Right renal pelvis (tissue), 4 donors: ENCODE measurements at regions not wholly inside any gene's neighbourhood (a gene's known extent, or its start where the extent isn't known, plus 50 kb on each side); places are given as distances from the start of the nearest gene placed in this dataset.
"Not testable (repeated sequence)": the region's sequence is repeated elsewhere in the genome, so short reads cannot be mapped to it uniquely, and the experiment has no call there.

ENCODE experiments used
- DNase-seq, 4 donors: peaks; one replicate each; pipeline ENCODE4 v3.0.0-alpha.2; 2013; ENCODE audit warnings: low read depth in 4 of 4, low spot score in 3 of 4, missing footprints in 1 of 4

DNA sequence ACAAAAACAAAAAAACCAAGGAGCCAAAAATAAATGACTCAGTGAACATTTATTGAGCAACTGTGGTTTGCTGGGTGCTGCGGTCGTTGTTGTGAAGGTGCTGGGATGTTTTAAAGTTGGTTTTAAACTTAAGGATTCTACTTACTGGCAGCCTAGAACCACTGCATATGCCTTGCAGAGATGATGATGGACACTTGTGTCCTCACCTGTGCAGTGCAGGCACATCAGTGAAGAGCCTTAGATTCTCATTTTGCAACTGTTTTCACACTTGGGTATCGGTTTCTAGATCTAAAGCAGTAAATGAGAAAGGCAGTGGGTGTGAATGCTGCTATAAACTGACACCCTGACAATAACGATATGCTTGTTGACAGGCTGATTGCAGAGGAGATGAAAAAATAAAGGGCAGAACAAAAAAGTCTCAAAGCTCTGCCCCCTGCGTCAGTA is 68.8 kb downstream of the UTRN start:
- DNase-seq, result no peak

DNA sequence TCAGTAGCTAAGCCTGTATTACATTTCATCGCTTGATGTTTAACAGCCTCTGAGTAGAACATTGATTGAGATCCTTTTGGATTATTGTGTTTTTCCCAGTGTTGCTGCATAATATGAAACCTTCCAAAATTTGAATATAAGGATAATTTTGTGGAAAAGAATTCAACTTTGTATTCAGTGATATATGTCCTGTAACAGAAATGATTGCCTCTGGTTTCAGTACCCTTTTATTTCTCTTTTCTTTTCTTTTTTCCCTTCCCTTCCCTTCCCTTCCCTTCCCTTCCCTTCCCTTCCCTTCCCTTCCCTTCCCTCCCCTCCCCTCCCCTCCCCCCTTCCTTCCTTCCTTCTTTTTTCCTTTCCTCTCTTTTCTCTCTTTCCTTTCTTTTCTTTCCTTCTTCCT is 74.6 kb downstream of the UTRN start:
- DNase-seq, result no peak

DNA sequence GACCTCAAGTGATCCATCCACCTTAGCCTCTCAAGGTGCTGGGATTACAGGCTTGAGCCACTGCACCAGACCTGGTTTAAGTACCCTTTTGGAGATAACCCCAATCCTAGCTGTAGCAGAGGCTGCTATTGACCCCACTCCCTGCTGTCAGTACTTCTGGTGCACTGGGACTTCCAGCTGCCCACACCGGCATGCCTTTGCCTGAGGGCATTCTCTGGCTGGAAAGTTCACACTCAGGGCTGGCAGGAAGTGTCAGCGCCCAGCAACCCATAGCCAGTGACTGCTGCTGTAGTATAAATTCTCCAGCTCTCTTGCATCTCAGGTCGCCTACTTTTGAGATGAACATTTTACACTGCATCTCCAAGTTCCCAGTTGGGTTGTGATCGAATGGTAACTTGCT is 75.3 kb downstream of the UTRN start:
- DNase-seq, result no peak

DNA sequence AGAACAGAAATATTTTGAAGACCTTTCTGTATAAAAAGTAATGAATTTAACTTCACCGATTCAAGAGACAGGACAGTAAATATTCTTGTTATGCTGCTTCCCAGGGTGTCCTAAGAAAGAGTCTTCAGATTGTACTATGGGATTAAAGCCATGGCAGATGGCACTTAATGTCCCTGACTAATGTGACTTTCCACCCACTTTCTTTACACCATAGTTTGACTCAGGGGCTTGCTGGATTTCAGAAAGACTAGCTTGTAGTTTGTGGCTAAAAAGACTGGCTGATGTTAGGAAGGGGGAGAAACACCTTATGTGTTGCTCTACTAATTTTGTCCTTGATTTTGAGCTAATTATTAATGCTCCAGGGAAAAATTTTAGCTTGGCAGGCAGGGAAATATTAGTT is 75.9 kb downstream of the UTRN start:
- DNase-seq, result no peak

DNA sequence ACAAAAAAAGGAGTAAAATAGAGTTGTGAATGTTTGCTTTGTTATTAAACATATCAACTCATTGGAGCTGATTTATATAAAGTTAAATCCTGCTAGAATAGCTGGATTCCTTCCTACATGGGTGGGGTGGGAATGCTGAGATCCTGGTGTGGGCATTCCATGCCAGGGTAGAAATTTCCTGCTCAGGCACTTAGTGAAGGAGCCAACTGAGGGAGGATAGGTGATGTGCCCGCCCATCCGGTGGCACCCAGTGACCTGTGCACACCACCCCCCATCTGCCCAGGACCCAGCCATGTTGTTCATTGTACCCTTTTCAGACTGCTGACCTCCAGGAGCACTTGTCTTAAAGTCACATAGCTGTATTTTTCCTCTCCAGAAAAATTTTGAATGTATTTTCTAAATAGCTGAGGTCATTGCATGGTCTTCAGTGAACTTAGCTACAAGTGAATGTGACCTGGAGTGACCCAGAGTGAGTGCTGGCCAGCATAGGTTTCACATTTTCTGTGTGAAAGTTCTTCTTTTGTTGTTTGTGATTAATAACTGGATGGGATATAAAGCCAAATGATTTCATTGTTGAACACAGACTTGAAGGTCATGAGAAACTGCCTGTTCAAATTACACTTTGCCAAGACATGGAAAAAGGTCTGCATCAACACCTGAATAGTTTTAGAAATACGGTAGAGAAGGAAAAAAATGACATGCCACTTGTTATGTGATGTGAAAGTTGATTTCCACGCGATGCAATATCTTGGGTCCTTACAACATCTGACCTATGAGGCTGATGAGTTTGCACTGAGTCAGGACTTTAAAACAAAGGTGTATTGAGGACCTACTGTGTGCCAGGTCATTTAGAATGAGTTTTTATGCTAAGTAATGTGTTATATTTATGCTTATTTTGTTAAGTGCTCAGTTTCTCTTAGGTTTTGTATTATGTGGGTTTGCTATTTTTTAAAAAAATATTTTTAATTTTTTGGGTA is 77.2 kb downstream of the UTRN start:
- DNase-seq, result no peak

DNA sequence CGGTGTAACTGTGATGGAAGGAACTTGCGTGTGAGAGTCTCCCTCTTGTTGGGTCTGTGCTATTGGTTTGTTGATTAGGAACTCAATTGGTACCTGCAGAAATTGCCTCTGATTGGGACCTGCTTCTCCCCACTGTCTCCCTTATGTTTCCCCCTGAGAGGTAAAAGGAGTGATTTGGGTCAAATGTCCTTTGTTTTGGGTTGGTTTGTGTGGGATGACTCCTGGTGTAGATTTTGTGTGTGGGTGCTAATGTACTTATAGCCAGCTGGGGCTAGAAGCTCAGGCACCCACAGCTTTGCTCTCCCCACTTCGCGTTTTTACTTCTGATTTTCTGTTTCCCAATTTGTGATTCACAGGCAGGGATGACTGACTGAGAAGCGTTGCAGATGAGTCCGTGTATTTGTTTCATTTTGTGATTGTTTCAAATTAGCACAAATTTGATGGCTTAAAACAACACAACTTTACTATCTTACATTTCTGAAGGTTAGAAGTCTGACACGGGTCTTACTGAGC is 79.1 kb downstream of the UTRN start:
- DNase-seq, result no peak

DNA sequence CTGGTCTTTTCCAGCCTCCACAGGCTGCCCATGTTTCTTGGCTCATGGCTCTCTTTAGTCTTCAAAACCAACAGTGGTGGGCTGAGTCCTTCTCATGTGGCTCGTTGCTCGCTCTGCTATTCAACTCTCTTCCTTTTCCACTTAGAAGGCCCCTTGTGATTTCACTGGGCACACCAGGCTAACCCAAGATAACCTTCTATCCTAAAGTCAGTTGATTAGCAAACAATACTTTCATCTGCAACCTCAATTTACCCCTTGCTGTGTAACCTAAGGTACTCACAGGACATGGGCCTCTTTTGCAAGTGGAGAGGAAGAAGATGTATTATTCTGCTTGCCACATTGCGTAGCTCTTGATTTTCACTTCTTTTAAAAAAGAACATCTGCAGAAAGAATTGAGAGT is 79.6 kb downstream of the UTRN start:
- DNase-seq, result no peak

DNA sequence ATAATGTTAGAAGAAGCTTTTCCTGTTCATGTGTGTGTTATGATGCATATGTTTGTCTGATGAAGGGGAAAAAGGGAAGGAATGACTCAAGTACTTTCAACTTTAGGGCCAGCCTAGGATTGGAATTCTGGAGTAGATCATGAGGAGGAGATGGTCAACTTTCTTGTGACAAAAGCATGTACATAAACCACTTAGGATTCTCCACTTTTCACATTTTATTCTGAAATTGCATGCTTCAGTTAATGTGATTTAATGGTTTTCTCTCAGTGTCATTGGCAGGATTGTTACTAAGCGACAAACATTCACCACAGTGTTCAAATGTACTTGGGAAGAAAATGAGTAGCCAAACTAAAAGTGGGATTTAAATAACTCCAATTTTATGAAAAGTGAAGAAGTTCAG is 80.1 kb downstream of the UTRN start:
- DNase-seq, result no peak

DNA sequence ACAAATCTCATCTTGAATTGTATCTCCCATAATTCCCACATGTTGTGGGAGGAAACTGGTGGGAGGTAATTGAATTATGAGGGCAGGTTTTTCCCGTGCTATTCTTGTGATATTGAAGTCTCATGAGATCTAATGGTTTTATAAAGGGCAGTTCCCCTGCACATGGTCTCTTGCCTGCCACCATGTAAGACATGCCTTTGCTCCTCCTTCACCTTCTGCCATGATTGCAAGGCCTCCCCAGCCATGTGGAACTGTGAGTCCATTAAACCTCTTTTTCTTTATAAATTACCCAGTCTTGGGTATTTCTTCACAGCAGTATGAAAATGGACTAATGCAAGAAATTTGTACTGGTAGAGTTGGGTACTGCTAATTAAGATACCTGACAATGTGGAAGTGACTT is 84.6 kb downstream of the UTRN start:
- not testable (repeated sequence) for DNase-seq

DNA sequence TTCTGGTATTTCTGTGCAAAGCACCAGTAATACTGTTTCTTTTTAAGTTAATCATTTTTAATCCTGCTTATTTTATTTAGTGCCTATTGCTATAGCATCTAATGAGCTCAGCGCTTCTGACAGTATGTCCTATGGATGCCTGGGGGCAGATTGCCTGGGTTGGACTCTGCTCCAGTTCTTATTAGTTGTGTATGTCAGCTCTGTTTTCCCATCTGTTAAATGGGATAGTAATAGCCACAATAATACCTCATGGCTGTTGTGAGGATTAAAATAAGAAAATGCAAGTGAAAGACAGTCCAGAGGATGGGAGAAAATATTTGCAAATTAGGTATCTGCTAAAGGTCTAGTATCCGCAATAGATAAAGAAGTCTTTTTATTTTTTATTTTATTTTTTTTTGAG is 87.0 kb downstream of the UTRN start:
- no peak for DNase-seq

DNA sequence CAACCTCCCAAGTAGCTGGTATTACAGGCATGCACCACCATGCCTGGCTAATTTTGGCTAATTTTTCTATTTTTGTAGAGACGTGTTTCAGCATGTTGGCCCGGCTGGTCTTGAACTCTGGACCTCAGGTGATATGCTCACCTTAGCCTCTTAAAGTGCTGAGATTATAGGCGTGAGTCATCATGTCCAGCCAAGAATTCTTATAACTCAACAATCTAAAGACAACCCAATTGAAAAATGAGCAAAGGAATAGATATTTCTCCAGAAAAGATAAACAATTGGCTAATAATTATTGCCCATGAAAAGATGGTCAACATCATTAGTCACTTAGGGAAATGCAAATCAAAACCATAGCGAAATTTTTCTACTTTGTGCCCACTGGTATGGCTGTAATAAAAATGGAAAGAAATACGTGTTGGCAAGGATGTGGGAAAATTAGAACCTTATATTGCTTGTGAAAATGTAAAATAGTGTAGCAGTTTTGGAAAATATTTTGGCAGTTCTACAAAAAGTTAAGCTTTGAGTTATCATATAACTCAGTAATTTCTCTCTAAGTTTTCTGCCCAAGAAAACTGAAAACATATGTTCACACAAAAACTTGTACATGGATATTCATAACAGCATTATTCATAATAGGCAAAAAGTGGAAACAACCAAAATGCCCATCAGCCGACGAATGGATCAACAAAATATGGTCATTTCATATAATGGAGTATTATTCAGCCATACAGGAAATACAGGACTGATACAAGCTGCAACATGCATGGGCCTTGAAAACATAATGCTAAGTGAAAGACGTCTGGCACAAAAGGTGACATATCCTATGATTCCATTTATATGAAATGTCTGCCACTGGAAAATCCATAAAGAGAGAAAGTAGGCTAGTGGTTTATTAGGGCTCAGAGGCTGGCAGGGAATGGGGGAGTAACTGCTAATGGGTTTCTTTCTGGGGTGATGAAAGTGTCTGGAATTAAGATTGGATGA is 87.8 kb downstream of the UTRN start:
- no peak for DNase-seq

DNA sequence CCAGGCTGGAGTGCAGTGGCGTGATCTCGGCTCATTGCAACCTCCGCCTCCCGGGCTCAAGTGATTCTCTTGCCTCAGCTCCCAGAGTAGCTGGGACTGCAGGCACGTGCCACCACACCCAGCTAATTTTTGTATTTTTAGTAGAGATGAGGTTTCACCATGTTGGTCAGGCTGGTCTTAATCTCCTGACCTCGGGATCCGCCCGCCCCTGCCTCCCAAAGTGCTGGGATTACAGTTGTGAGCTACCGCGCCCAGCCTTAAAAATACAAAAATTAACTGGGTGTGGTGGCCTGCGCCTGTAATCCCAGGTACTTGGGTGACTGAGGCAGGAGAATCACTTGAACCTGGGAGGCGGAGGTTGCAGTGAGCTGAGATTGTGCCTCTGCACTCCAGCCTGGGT is 89.4 kb downstream of the UTRN start:
- not testable (repeated sequence) for DNase-seq

DNA sequence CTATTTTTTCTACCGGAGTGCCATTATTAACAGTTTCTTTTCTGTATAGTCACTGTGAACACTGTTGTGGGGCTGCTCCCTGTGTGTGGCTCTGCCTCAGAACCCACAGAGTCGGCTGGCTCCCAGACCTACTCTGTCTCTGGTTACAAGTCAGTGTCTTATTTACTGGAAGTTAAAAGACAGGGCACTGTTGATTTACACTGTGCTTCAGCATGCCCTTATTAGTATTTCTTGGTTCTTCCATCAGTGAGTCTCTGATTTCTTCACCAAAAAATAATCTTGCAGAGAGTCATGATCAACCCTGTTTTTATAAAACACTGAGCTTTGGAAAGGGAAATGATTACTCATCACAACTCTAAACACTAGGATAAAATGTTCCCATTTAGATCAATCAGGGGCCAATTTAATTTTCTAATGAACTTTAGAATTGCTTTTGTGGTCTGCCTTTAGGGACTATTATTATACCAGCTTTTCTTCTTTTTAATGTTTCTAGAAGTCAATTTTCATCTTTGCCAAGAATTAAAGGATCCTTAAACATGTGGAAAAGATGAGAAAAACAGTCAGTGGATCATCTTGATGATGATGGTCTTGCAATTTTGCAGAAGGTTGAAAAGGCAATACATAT is 92.6 kb downstream of the UTRN start:
- no peak for DNase-seq

DNA sequence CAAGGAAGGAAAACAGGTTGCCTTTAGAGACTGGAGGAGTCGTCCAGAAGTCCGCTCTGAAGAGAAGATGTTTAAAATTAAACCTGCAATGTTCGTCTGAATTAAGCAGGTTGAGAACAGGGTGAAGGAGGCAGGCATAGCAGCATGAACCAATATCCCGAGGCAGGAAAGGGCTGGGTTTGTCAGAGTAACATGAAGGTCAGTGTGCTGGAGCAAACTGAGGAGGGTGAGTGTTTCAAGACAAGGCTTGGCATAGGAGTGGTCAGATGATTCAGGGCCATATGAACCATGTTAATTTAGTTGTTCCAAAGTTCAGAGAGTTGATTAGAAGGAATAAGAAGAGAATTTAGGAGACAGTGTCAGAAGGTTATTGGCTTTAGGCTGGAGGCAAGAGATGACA is 93.3 kb downstream of the UTRN start:
- no peak for DNase-seq

DNA sequence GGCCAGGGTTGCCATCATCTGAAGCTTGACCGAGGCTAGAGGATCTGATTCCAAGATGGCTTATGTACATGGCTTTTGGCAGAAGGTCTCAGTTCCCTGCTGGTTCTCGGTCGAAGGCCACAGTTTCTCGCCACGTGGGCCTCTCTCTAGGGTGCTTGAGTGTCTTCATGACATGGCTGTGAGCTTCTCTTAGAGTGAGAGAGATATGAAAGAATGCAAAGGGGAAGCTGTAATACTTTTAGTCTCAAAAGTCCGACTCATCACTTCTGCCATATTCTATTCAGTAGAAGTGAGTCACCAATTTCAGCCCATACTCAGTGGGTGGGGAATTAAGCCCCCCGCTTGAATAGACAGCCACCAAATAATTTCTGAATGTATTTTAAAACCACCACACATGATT is 94.2 kb downstream of the UTRN start:
- DNase-seq, result no peak

DNA sequence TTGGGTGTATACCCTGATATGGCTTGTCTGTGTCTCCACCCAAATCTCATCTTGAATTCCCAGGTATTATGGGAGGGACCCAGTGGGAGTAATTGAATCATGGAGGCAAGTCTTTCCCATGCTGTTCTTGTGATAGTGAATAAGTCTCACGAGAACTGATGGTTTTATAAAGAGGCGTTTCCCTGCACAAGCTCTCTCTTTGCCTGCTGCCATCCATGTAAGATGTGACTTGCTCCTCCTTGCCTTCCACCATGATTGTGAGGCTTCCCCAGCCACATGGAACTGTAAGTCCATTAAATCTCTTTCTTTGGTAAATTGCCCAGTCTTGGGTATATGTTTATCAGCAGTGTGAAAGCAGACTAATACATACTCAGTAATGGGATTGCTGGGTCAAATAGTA is 96.4 kb downstream of the UTRN start:
- DNase-seq, result not testable (repeated sequence)

DNA sequence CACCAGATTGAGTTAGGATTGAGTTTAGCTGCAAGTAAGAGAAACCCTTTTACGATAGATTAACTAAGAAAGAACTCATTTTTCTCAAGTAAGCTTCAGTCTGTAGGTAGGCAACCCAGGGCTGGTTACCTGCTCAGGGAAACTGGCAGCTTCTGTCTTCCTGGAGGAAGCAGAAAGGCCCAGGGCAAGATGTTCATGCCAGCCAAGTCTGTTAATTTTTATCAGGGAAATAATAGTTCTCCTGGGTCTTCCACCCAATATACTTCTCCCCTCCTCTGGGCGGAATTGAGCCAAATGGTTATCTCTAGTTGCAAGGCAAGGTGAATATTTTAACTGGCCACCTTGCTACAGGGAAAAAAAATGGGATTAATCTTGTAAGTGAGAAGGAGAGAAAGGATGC is 98.2 kb downstream of the UTRN start:
- no peak for DNase-seq

DNA sequence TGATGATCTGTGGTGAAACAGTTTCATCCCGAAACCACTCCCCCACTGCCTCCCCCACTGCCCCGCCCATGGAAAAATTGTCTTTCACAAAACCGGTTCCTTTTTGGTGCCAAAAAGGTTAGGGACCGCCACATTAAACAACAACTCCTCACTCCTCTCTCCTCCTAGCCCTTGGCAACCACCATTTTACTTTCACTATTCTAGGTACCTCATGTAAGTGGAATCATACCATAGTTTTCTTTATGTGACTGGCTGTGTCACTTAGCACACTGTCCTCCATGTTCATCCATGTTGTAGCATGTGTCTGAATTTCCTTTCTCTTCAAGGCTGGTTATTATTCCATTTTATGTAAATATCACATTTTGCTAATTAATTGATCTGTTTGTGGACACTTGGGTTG is 99.3 kb downstream of the UTRN start:
- DNase-seq, result no peak

DNA sequence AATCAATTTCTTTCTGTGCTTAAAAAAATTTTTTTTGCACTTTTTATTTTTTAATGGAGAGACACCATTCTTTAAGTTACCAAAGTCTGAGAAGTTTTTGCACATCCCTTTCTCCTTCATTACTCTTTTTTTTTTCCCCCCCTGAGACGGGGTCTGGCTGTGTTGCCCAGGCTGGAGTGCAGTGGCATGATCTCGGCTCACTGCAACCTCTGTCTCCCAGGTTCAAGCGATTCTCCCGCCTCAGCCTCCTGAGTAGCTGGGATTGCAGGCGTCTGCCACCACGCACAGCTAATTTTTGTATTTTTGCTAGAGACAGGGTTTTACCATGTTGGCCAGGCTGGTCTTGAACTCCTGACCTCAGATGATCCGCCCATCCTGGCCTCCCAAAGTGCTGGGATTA is 104.3 kb downstream of the UTRN start:
- not testable (repeated sequence) for DNase-seq

DNA sequence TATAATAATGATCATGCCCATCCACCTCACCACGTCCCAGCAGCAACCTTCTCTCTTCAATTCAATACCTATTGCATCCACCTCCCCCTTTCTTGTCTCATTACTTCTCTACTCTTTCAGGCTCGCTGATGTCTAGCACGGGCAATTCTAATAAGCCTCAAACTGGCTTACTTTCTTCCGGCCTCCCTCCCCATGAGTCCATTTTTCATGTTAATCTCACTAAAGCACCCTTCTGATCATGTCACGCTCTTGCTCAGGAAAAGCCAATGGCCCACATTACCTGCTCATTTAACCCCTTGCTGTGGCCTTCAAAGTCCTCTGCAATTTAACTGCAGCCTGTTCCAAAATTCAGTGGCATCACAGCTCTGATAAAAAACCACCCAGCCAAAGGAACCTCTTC is 105.1 kb downstream of the UTRN start:
- DNase-seq, result no peak

DNA sequence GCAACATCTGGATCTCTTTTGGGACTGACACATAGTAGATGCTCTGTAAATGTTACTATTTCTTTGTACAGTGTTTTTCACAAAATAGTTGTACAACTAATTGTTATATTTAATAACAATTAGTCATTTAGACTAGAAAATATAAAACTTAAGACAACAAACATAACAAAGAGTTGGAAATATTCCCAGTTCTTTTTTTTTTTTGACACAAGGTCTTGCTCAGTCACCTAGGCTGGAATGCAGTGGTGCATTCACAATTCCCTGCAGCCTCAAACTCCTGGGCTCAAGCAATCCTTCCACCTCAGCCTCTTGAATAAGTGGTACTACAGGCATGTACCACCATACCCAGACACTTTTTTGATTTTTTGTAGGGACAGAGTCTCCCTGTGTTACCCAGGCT is 105.8 kb downstream of the UTRN start:
- DNase-seq, result no peak
